ENCODE measurements at regions not wholly inside any gene's neighbourhood (a gene's known extent, or its start where the extent isn't known, plus 50 kb on each side); places are given as distances from the start of the nearest gene placed in this dataset.

DNA sequence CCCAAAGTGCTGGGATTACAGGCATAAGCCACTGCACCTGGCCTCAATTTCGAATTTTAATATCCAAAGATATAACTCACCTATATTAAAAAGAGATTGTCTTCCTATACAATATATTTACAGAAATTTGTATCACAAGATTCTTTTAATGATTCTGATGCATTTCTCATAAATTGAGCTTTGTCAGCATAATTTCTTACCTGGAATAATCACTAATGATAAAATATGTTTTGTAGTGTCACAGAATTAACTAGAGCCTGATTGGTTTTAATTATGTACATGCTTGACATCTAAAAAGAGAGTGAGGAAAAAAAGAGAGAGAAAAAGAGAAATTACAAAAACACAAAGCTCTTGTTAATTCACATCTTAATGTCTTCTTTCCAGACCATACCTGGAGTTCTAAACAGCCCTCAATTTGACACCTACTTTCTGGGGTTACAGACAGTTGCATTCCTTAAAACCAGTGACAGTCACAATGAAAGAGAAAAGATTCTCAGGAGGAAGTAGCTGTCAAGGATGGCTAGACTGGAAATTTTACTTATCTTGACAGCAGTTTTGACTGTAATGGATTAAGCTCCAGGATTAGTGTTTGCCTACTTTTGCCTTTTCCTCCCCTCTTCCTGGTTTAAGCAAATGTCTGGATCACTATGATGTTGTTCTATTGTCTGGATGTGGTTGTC is 214.4 kb downstream of the SPRY2 start:
- DNase-seq (ENCODE audit: low spot score) = no peak

DNA sequence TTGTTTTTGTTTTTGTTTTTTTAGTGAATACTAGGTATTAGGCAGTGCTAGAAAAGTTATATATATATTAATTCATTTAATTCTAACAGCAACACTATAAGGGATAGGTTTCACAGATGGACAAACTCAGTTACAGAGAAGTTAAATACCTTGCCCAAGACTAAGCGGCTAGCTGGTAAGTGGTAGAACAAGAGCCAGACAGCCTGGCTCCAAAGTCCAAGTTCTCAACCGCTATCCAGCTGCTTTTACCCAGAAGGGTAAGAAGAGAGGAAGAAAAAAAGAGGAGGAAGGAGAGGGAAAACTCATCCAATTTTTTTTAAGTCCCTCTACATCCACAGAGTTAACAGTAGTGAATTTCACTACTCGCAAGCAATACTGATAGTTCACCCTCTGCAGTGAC is 217.0 kb downstream of the SPRY2 start:
- no peak for DNase-seq (ENCODE audit: low spot score)

DNA sequence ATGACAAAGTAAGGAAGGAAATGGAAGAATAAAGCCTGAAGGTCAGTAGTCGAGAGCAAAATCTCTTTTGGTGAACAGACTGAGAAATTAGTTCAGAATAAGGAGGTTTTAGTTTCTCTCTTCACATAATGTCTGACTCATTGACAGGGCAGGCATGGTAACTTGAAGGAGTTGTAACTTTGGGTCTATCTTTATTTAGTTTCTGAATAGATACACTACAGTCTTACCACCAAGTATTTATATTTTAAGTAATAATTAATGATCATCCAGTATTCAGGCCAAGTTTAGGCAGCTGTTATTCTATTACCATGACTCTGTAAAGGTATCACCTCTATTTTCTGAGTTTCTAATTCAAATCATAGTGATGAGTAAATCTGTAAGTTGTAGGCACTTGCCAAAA is 219.9 kb downstream of the SPRY2 start:
- DNase-seq (ENCODE audit: low spot score) = no peak

DNA sequence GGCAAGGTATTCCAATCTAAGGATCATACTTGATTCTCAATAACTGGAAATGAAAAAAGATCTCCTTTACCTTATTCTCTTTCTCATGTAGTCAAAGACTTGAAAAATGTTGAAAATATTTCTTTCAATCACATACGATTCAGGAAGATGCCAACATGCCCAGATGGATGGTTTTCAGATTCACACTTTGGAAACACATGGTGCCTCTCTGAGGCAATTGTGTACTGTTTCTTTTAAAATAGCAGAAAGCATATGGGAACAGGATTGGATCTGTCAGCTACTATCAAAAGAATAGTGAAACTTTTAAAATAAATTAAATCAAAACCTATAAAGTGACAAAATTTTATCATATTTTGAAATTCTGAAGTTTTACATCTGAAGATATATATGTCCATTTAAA is 222.4 kb downstream of the SPRY2 start:
- DNase-seq (ENCODE audit: low spot score) = no peak

DNA sequence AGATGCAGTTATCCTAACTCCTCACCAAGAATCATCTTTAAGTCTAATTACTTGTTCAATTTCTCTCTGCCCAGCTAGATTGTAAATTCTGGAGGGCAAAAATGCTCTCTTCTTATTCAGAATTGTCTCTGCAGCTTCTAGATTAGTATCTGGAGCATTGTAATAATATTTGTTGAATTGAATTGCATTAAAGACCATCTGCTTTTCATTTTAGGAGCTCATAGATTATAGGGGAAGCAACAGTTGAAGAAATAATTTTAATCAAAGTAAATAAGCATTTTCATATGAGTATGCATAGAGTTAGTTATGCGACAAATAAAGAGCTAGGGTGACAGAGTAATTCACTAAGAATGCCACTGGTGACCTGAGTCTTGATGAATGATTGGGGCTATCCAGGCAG is 222.8 kb downstream of the SPRY2 start:
- no peak for DNase-seq (ENCODE audit: low spot score)

DNA sequence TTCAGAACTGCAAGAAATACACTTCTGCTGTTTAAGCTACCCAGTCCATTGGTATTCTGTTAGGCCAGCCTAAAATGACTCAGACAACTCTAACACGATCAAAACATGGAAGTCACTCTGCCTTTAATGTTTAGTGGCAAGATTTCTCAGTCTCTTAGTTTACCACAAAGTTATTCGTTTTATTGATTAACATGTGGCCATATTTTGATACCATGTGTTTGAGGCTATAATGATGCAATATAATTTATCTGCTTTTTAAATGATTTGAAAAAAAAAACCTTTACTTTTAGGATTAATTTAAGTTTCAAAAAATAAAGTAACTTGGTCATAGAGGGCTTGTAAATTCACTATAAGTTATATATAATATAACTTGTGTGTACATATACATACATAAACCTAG is 223.4 kb downstream of the SPRY2 start:
- DNase-seq (ENCODE audit: low spot score) = no peak

DNA sequence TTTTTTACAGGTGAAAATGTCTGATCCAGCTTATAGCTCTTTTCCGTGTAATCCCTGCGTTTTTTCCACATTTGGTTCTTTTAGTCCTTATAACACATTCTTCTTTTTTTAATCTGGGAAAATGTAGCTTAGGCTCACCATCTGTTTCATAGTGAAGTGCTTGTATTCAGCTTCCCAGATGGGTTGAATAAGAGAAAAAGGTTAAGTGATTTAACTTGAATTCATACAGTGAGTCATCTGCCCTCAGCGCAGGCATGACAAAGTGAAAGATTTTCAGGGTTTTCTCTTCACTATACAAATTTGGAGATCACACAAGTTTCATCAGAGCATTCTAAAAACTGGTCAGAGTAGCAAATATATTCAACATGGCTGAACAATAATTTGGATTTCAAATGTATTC is 224.8 kb downstream of the SPRY2 start:
- DNase-seq (ENCODE audit: low spot score) = no peak

DNA sequence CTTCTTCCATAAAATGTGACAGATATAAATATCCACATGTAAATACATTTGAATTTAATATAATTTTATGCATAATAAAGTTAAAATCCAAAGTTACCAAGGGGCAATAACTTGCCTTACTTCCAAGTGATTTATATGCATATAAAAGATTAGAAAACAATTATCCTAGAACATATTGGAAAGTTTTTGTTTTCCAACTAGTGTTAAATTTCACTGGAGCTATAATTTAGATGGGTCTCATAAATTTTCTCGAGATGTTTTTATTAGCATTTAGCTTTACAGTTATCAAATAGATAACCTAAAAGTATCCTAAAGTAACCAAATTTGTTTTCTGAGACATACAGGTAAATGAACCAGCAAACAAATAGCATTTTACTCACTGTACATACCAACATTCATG is 225.3 kb downstream of the SPRY2 start:
- DNase-seq (ENCODE audit: low spot score) = no peak

DNA sequence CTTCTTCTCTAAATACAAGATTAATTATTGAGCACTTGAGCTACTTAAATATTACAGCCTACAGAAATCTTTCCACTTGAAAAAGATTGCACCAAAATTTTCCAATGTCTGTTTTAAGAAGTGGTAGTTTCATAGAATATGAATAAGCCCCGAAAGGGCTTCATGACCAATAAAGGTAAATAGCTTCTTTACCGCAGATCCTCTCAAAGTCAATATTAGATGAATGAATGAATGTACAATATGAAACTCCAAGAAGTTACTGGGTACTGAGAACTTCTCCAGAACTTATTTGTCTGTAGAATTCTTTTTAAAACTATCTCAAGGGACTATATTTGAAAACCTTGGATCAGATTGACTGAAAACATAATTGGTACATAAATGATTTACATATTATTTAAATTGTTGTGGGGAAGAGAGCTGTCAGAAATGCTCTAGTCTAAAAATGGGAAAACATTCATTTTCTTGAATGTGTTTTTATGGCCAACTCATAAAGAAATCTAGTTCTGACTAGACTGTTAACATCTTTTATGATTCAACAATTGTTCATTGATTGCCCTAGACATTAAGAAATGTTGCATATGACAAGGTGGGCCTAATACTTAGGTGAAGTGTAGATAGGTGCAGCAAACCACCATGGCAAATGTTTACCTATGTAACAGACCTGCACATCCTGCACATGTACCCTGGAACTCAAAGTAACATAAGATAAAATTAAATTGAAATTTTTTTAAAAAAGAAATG is 227.0 kb downstream of the SPRY2 start:
- DNase-seq (ENCODE audit: low spot score) = no peak

DNA sequence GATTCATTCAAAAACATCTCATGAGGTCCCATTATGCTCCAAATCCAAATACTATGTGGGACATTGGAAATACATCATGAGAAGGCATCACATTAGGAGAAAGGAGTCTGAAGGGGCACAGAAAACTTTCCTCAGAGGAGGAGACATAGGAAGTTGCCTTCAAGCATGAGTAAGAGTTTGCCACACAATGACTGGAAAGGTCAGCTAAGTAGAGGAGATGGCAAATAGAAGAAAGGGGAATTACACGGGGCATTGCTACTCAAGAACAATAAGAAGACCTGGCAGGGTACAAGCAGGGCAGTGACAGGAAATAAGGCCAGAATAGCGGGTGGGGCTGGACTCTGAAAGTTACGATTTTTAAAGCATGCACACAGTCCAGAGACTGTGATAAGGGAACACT is 231.6 kb downstream of the SPRY2 start:
- no peak for DNase-seq (ENCODE audit: low spot score)

DNA sequence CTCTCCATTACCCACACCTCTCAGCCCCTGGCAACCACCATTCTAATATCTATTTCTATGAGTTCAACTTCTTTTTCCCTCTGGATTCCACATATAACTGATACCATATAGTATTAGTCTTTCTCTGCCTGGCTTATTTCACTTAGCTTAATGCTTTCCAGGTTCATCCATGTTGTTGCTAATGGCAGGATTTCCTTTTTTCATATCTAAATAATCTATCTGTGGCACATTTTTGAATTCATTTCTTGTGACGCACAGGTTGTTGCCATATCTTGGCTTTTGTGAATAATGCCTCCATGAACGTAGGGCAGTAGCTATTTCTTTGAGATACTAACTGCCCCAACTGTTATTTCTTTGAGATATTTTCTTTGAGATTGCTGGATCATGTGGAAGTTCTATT is 235.6 kb downstream of the SPRY2 start:
- no peak for DNase-seq (ENCODE audit: low spot score)

DNA sequence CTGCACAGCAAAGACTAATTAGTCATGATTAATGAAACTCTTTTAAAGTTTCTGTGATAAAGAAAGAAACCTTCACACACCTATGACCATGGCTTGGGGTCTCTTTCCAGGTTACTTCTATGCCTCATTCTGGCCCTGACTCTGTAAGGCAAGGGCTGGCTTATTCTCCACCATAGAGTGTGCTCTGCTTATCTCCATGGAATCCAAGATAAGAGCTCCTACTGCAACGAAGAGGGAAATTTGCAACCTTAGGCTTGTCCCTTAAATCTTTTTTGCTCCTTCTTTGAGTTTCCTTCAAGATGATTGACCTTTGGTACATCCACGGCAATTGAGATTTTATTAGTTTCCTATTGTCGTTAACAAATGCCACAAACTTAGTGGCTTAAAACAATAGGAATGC is 239.9 kb downstream of the SPRY2 start:
- no peak for DNase-seq (ENCODE audit: low spot score)

DNA sequence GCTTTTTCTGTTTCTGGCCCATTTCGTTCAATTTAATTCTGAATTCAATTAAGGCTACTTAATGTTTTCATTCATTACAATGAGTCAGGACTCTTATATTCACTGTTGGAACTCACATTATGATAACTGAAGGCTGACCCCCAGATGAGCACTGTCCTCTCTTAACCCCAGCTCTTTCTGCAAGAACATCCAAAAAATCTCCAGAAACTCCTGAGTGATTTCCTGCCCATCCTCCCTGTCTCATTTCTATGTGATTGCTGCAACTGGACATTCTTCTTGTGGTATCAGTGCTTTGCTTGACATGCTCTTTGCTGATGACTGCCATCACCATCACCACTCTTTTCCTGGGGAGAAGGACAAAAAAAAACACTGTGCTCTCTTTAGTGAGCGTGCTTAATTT is 240.3 kb downstream of the SPRY2 start:
- no peak for DNase-seq (ENCODE audit: low spot score)

DNA sequence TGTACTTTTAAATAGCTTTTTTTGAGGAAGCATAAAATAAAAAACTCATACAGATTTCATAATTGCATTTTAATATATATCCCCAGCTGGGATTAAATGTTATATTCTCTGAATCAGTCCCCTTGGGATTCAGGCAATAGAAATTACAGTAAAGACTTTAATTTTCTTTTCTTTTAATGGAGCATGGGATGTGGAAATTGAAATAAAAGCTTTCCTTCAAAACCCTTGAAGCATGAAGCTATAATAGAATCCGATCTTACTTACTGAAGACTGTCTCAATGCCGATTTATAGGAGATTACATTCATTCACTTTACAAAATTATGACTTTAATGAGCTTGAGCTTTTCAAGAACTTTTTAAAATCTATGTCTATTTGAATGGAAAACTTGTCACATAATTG is 243.4 kb downstream of the SPRY2 start:
- DNase-seq (ENCODE audit: low spot score) = no peak

DNA sequence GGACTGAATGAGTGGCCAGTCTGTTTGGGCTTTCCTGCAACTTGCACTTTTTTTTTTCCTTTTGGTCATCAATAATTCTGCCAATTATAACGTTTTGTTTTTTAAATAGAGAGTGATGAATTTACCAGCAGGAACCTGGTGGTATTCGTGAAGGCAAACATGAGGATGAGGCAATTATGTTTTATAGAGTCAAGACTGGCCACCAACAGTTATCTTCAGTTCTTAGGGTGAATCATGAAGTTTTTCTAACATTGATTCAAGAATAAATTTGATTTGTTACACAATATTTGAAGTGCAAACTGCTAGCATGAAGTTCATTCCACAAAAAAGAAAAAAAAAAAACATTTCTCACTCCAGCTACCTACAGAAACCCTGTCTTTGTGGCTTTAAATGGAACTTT is 244.5 kb downstream of the SPRY2 start:
- DNase-seq (ENCODE audit: low spot score) = no peak

DNA sequence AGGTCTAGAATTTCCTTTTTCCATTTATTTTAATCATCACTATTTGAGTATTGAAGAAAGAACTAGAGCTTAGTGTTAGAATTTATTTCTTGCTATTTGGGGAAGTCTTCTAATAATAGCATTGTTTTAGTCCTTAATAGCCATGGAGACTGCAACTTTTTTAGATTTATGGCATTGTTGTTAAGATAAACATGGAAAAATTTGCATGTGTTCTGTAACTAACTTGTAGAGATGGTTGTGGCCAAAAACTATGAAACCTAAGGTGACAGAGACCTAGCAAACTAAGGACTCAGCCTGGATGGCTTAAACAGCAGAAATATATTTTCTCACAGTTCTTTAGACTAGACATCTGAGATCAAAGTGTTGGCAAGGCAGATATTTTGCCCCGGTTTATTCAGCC is 246.4 kb downstream of the SPRY2 start:
- DNase-seq (ENCODE audit: low spot score) = no peak

DNA sequence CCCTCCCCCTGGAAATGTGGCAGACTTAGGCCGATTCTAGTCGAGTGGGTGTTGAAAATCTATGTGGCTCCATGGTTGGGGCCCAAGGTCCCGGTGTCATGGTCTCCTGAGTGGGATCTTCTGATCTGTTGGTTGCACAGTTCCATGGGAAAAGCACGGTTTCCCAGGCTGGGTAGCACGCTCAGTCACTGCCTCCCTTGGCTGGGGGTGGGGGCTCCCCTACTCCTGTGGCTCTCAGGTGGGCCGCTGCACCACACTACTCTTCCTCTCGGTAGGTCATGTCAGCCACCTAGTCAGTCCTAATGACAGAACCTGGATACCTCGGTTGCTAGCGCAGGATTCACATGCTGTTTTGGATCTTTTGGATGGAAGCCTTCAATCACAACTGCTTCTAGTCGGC is 247.0 kb downstream of the SPRY2 start:
- DNase-seq (ENCODE audit: low spot score) = no peak

DNA sequence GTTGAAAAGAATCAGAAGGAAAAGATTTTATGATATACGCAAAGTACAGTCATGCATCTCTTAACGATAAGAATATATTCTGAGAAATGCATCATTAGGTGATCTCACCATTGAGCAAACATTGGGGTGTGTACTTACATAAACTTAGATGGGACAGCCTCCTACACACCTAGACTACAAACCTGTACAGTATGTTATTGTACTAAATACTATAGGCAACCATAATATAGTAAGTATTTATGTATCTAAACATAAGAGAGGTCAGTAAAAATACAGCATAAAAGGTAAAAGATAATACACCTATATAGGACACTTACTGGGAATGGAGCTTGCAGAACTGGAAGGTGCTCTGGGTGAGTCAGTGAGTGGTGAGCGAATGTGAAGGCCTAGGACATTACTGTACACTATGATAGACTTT is 254.6 kb downstream of the SPRY2 start:
- DNase-seq (ENCODE audit: low spot score) = no peak

DNA sequence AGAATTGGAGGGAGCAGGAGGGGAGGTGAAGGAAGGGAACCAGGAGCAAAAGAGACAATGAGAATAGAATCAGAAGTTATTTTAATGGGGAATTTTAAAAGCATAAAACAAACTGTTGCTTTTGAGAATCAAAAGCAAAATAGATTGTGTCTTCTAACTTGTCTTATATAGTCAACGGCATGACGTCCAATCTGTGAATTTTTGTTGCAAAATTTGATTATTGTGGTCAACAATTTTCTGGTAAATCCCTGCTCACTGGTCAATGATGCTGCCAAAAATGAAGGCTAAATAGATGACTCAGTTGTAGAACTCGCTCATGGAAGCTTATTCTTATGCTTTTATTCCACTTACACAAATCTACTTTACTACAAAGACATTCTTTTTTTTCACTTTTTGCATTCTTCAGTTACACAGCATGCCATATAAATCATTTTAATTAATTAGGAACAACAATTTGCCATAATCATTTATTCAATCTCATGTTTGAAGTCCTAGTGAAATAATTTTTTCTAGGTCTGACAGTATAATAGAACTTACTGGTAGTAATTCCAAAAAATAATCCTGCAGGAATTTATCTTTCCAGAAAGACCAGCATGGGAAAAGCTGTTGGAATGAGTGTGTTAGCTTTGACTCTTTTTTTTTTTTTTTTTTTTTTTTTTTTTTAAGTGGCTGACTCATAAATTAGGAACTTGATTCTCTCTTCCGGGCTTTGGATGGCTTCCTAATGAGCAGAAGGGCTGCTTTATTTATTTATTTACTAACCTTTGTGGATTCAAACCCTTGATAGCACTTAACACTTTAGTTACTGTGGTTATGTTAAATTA is 256.9 kb downstream of the SPRY2 start:
- no peak for DNase-seq (ENCODE audit: low spot score)

DNA sequence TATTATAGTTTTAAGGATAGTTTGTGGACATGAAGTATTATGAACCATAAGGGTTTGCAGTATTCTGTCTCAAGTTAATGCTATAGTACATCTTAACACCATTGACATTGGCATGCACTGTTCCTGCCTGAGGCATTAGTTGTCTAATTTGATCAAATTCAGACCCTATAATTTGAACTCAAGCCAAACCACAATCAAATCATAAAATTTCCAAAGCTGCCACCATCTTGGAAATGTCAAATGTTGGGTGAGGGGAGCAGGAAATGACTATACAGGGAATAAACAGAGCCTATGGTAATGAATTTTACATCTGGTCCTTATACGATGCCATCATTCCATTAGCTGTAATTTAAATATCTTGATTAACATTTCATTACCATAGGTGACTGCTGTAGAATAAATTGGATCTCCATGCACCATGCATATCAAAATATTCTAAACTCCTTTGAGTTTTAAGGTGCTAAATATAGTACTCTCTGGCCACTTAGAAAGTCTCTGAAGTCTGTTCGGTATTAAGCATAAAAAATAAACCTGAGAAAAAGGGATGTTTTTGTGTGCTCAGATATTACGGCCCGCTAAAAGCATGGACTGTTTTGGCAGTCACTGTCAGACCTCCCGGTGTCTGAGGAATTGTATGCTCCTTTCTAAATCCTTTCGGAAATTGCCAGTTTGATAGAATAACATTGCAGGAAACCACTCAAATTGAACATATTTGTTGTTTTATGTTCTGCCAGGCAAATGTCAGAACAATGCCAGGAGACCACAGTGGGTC is 257.7 kb downstream of the SPRY2 start:
- no peak for DNase-seq (ENCODE audit: low spot score)

DNA sequence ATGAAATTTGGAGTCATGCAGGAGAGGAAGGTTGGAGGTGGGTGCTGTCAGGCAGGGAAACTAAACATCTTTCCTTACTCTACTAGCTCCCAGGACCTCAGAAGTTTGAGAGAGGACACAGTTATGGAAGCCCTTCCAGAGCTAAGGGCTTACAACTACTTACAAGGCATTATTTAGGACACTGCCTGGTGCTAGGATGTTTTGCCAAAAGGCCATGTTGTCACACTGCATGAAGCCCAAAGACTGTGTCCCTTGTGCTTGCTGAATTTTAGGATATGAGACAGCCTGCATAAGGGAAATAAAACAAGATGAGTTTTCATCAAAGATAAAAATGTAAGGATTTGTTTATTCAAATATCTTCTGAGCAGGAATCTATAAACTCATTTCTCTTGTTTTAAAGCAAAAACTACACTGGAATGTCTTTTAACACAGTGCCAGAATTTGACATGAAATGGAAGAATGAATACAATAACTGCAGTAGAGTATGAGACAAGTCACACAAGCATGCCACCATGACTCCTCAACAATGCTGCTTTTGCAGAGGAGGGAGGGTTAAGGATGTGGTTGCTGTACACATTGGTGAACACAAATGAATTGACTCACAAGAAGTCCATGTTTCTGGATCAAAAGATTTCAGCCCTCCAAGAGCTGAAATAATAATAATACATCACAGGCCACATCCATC is 258.4 kb downstream of the SPRY2 start:
- no peak for DNase-seq (ENCODE audit: low spot score)

DNA sequence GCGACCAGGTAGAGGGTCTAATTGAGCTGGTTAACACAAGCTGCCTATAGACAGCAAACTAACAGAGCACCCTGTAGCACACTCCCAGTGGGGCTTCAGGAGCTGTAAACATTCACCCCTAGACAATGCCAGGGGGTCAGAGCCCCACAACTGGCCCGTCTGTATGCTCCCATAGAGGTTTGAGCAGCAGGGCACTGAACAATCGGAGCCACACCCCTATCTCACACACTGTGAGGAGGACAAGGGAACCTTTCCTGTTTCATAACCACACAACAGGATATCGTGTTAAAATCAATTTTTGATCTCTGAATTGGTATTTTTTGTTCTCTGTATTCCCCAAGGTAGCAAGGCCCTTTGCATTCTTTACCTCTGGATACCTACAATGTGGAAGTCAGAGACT is 266.1 kb downstream of the SPRY2 start:
- DNase-seq (ENCODE audit: low spot score) = no peak

Data from hematopoietic multipotent progenitor cell treated with erythropoietin and hydrocortisone succinate and interleukin-3 and kit ligand, for 17 days (in vitro differentiated cells).